Mucosa of rectum (tissue), 2 donors: ENCODE measurements at regions not wholly inside any gene's neighbourhood (a gene's known extent, or its start where the extent isn't known, plus 50 kb on each side); places are given as distances from the start of the nearest gene placed in this dataset.
"Not testable (repeated sequence)": the region's sequence is repeated elsewhere in the genome, so short reads cannot be mapped to it uniquely, and the experiment has no call there.

Source experiments
- H3K27ac ChIP-seq, 2 donors: one replicate each; pipeline ENCODE4 v1.7.0; 2013; ENCODE audit warnings: inconsistent platforms in 2 of 2, low read depth in 2 of 2, low read length in 2 of 2
- H3K27me3 ChIP-seq, 2 donors: one replicate each; pipeline ENCODE4 v1.7.0; 2013; ENCODE audit warnings: low read length in 2 of 2; ENCODE audit not compliant: control insufficient read depth in 2 of 2, insufficient read depth in 2 of 2
- H3K36me3 ChIP-seq, 2 donors: one replicate each; pipeline ENCODE4 v1.7.0; 2013; ENCODE audit warnings: low read length in 2 of 2; ENCODE audit not compliant: control insufficient read depth in 2 of 2, insufficient read depth in 2 of 2
- H3K4me1 ChIP-seq, 2 donors: one replicate each; pipeline ENCODE4 v1.7.0; 2013; ENCODE audit warnings: low read length in 2 of 2, mild to moderate bottlenecking in 1 of 2; ENCODE audit not compliant: control insufficient read depth in 2 of 2, insufficient read depth in 2 of 2
- H3K4me3 ChIP-seq, 2 donors: one replicate each; pipeline ENCODE4 v1.7.0; 2013; ENCODE audit warnings: low read length in 2 of 2
- H3K9ac ChIP-seq, 2 donors: one replicate each; pipeline ENCODE4 v1.7.0; 2013; ENCODE audit warnings: low read length in 2 of 2, low read depth in 1 of 2, mild to moderate bottlenecking in 1 of 2
- H3K9me3 ChIP-seq, 2 donors: one replicate each; pipeline ENCODE4 v1.7.0; 2013; ENCODE audit warnings: low read length in 2 of 2; ENCODE audit not compliant: control insufficient read depth in 2 of 2
- donor health status: healthy.
- donor health status: Normal muscosa, but diverticular disease.

DNA sequence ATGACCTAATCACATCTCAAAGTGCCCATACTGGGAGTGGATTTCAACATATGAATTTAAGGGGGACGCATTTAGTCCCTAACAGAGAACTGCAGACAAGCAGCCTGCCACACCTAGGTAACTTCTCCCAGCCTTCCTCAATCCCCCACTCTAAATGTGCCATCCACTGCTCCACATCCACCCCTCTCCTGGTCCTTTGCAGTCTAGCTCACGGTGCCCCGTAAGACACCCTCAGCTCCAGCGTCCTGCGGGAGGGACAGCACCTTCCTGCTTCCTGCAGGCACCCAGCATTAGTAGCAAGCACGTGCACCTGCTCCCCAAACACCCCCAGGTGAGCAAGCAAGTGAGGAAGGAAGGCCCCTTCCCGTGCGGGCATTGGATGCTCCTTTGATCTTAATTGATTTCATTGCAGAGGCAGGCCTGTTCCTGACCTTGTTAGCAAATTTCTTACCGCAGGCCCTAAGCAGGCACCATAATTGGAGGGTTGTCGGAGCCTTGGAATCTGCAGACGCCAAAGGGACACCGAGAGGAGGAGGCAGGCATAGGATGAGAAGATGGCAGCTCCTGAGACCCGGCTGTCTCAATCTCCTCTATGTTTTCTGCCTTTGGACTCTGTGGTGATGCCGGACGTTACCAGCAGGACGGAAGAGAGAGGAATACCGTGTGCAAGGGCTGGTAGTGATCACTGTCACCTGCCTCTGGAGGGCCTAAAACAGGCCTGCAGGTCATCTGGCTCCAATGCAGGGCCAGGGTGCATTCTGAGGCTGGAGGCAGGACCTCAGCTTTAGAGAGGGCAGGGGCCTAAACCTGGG lies 75.8 kb upstream of the CHST15 start:
- Histone ChIP-seq H3K9me3 (no peaks in the 10 kb centered on the region), H3K4me3 (no peak overlapping the region), H3K36me3 (no peaks in the 10 kb centered on the region), H3K9ac (no peak overlapping the region), H3K4me1 (no peaks in the 10 kb centered on the region), H3K27me3 (peaks cover 0 to 4% of the 10 kb centered on the region in 2 donors), H3K27ac (no peak overlapping the region)

DNA sequence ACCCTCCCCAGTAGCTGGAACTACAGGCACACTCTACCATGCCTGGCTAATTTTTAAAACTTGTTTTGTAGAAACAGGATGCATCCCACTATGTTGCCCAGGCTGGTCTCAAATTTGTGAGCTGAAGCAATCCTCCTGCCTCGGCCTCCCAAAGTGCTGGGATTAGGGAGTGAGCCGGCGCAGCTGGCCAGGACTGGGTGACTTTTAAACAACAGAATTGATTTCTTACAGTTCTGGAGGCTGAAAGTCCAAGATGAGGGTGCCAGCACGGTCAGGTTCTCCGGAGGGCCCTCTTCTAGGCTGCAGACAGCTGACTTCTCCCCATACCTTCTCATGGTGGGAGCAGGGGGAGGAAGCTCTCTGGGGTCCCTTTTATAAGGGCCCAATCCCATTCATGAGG lies 75.2 kb upstream of the CHST15 start:
- Histone ChIP-seq H3K9me3 (no peaks in the 10 kb centered on the region), H3K36me3 (no peaks in the 10 kb centered on the region), H3K4me1 (no peaks in the 10 kb centered on the region), H3K27me3 (peaks cover 0 to 4% of the 10 kb centered on the region in 2 donors), H3K4me3 (no peak overlapping the region), H3K27ac (no peak overlapping the region), H3K9ac (no peak overlapping the region)

DNA sequence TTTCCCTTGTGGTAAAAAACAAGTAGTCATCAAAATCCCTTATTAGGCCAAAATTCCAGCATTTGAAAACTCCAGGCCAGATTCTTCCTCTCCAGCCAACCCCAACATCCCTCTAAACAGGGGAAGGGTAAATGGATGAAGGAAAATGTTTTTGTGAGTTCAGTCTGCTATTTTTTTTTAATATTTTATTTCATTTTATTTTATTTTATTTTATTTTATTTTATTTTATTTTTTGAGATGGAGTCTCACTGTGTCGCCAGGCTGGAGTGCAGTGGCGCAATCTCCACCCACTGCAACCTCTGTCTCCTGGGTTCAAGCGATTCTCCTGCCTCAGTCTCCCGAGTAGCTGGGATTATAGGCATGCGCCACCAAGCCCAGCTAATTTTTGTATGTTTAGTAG lies 74.5 kb upstream of the CHST15 start:
- not testable (repeated sequence) for H3K4me1 ChIP-seq, H3K4me3 ChIP-seq, H3K27me3 ChIP-seq, H3K36me3 ChIP-seq, H3K9ac ChIP-seq, H3K27ac ChIP-seq, H3K9me3 ChIP-seq

DNA sequence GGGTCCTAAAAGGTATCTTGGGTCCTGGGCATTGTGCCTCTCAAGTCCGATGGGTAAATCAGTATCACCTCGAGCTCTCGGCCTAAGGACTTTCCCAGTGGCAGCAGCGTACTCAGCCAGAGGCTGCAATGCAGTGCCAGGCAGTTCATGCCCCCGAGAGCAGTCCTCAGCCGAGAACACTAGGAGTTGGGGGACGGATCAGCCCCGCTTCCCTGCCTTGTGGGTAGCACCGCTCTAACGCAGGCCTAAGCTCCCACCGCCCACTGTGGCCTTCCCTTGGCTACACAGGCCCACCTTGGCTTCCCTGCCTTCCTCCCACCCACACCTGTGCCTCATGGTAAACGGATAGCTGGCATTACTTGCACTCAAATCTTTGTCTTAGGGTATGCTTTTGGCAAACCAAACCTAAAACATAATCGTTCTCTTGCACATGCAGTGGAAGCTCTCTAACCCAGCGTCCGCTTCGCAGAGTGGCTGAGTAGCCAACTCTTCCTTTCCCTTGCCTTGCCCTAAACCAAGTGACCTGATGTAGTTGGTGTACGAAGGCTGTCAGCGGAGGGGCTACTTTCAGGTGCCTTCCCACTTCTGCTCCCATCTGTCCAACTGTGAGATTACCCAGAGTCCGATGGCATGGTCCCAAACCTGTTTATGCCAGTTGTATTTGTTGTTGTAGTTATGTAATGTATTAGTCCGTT lies 73.2 kb upstream of the CHST15 start:
- Histone ChIP-seq H3K36me3 (no peaks in the 10 kb centered on the region), H3K27me3 (peaks cover 0 to 4% of the 10 kb centered on the region in 2 donors), H3K27ac (no peak overlapping the region), H3K9ac (no peak overlapping the region), H3K4me3 (no peak overlapping the region), H3K9me3 (no peaks in the 10 kb centered on the region), H3K4me1 (no peaks in the 10 kb centered on the region)

DNA sequence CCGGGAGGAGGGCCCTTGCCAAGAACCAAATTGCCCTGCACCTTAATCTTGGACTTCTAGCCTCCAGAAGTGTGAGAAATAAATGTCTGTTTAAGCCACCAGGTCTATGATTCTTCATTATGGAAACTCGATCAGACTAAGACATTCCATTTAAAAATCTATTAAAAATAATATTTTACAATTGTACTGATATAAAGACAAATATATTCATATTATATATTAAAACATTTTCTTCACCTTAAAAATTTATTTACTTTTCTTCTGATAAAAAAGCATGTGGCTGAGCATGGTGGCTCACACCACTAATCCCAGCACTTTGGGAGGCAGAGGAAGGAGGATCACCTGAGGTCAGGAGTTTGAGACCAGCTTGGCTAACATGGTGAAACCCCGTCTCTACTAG lies 72.4 kb upstream of the CHST15 start:
- Histone ChIP-seq H3K27me3 (peaks cover 0 to 2% of the 10 kb centered on the region in 2 donors), H3K4me3 (no peak overlapping the region), H3K36me3 (no peaks in the 10 kb centered on the region), H3K9ac (no peak overlapping the region), H3K4me1 (no peaks in the 10 kb centered on the region), H3K9me3 (no peaks in the 10 kb centered on the region), H3K27ac (no peak overlapping the region)

DNA sequence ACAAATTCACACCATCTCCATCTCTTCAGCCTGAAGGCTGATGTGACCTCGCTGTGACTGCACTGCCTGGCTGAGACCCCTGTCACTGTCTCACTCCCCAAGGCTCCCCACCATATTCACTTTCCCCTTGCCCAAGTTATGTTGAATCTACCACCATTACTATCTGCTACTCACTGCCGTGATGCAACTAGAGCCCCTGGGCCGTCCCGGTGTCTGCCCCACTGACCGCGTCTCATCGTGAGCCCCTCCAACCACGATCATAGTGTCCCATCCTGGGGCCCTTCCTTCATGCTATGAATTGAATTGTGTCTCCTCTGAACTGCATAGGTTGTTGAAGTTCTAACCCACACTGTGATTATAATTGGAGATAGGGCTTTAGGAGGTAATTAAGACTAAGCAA lies 71.9 kb upstream of the CHST15 start:
- Histone ChIP-seq H3K27ac (no peak overlapping the region), H3K9ac (no peak overlapping the region), H3K4me1 (no peaks in the 10 kb centered on the region), H3K36me3 (no peaks in the 10 kb centered on the region), H3K27me3 (no peaks in the 10 kb centered on the region), H3K4me3 (no peak overlapping the region), H3K9me3 (no peaks in the 10 kb centered on the region)

DNA sequence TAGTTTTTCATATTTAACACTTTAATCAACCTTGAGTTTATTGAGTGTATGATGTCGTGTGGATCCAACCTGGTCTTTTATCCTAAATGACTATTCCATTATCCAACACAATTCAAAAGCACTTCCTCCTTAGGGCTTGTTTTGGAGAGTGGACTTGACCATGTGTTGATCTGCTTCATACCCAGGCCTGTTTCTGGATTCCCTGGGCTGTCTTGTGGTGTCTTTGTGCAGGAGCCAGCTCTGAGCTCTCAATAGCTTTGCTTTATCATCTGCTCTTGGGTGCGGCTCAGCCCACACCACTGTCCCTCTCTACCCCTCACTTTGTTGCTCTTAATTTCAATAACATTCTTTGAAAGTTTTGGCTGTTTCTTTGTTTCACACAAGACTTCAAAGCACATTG lies 70.9 kb upstream of the CHST15 start:
- H3K36me3 ChIP-seq: no peaks in the 10 kb centered on the region
- no peak overlapping the region for H3K9ac ChIP-seq
- no peak overlapping the region for H3K4me3 ChIP-seq

DNA sequence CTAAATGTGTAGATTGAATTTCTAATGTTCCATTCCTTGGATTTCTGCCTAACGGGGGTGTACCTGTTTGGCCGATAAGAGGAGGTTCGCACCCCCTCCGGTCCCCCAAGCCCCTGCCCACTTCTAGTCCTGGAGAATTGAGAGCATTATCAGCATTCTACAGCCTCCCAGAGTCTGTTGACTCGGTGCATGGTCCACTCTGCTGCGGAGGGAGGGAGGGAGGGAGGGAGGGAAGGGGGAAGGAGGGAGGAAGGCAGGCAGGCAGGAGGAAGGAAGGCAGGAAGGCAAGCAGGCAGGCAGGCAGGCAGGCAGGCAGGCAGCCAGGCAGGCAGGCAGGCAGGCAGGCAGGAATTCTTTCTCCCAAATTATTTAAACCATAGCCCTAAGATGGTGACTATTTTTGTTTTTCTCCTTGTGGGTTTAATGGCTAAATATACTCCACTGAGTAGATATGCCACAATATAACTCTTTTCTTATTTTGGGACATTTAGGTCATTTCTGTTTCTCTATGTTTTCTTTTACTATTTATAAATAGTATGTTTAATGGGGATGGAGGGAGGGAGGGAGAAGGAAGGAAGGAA lies 69.5 kb upstream of the CHST15 start:
- Histone ChIP-seq H3K9ac (no peak overlapping the region), H3K36me3 (no peaks in the 10 kb centered on the region), H3K27me3 (no peaks in the 10 kb centered on the region)

More for the DNA sequence above, 70.9 kb upstream of the CHST15 start:
- Histone ChIP-seq H3K9me3 (no peaks in the 10 kb centered on the region), H3K27ac (no peak overlapping the region), H3K4me1 (no peaks in the 10 kb centered on the region), H3K27me3 (no peaks in the 10 kb centered on the region)

DNA sequence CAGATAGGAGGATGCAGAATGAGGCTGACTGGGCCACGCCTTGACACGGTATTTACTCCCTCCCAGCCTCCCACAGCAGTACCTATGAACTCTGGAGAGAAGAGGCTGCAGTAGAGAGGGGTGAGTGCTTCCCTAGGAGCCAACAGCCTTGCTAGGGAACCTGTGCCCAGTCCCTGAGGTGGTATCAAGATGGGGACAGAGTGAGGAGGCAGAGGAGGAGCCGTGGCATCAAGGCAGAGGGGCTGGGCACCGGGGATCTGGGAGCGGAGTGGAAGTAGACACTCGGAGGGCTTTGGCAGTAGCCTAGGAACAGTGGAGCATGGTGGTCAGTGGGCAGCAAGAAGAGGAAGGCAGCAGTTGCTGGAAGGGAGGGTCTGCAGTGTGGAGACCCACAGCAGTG lies 68.7 kb upstream of the CHST15 start:
- Histone ChIP-seq H3K9ac (no peak overlapping the region), H3K36me3 (no peaks in the 10 kb centered on the region), H3K27ac (no peak overlapping the region), H3K27me3 (no peaks in the 10 kb centered on the region), H3K9me3 (no peaks in the 10 kb centered on the region), H3K4me1 (no peaks in the 10 kb centered on the region), H3K4me3 (no peak overlapping the region)

More for the DNA sequence above, 69.5 kb upstream of the CHST15 start:
- no peaks in the 10 kb centered on the region for H3K9me3 ChIP-seq
- no peak overlapping the region for H3K27ac ChIP-seq
- H3K4me1 ChIP-seq: no peaks in the 10 kb centered on the region
- no peak overlapping the region for H3K4me3 ChIP-seq

DNA sequence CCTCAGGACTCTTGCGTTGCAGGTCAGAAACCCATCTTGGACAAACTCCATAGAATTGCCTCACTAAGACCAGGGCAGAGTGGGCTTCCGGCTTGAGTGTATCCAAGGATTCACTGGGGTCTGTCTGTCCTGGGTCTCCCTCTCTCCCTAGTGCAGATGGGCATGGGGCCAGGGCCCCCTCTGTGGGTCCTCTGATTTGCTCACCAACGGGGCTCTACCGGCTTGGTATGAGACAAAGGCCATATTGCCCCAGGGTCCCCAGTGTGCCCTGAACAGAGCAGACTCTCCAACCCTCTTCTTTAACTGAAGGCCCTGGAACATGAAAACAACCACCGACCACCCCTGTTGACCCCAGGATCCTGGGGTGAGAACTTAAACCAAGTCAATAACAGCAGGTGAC lies 68.2 kb upstream of the CHST15 start:
- Histone ChIP-seq H3K4me3 (no peak overlapping the region), H3K27ac (no peak overlapping the region), H3K27me3 (no peaks in the 10 kb centered on the region), H3K9ac (no peak overlapping the region), H3K9me3 (no peaks in the 10 kb centered on the region), H3K36me3 (no peaks in the 10 kb centered on the region), H3K4me1 (no peaks in the 10 kb centered on the region)
